ENCODE measurements at regions not wholly inside any gene's neighbourhood (a gene's known extent, or its start where the extent isn't known, plus 50 kb on each side); places are given as distances from the start of the nearest gene placed in this dataset.

DNA sequence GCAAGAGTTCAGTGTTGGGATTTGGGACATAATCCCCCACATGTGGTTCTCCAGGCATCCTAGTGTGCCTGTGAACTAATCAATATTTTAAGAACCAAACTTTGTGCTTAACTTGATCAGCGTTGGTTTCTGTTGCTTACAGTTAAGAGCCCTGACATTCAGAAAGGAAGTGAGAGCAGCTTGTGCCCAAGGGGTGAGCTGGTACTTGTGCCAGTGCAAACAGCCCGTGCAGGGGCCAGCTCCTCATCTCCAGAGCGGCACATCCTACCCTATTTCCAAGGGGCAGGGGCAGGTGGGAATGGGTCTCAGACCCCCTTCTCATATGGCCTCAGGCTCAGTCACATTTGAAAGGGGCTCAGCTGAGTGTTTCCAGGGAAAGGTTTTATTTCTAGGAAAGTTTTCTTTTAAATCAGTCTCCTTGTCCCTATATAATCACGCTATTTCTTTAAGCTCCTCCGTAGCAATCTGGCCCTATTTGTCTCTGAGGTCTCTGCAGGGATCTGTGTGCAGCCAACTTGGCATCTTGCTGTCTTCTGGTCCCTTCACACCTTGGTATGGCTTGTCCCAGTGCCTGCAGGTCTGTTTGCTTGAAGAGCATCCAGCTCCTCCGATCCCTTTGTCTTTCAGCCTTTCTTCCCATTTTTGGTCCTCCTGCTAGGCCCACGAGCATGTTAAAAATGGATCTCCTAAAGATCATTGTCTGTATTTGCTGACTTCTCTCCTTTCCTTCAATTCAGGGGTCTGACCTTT lies 358.9 kb downstream of the HRH4 start:
- no peak for DNase-seq (ENCODE audit: low read depth in 2 of 2, low spot score in 1 of 2)

DNA sequence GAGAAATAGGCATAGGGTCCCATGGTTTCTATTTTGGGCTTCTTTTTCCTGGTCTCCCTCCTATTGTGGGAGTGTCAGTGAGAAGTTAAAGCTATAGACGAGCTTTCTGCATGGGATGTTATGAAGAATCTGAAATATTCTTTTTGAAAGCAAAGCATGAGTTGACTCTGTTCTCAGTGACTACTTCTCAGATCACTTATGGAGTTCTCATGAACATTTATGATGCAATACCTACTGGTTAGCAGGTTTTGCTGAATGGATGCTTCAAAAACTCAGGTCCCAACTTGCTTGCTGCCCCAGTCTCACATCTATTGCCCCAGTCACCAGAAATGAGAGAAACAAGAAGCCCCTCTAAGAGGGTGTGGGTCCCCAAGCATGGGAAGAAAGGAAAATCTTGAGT lies 365.0 kb downstream of the HRH4 start:
- no peak for DNase-seq (ENCODE audit: low read depth in 2 of 2, low spot score in 1 of 2)

DNA sequence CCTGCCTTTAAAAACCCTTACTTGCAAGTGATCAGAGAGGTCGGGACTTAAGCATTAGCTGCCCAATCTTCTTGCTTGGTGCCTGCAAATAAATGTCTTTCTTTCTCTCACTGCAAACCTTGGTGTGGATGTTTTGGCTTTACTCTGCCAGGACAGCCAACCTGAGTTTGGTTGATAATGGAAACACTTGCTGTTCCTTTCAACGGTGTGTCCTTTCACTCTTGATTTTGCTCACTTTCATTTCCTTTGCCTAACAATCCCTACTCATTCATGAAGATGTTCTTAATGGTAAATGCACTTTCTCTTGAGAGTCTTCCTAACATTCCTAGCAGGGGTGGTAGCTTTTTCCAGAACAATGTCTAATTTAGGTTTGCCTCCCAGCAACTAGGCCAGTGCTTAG lies 366.2 kb downstream of the HRH4 start:
- no peak for DNase-seq (ENCODE audit: low read depth in 2 of 2, low spot score in 1 of 2)

DNA sequence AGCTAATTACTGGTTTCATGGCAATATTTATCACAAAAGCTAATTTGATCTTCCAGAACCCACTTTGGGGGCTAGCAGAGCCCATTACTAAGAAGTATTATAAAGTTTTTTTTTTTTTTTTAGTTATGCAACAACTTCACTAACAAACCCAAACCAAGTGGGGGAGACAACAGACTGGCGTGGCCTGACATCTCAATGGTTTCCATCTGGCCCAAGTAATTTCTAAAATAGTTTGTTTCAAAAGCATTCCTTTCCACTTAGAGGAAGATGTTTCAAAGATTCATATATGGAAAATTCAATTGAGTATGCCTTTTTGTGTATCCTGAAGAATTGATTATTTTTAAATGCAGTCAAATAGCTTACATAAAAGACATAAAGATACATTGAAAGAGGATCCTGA lies 367.1 kb downstream of the HRH4 start:
- DNase-seq (ENCODE audit: low read depth in 2 of 2, low spot score in 1 of 2), result no peak

DNA sequence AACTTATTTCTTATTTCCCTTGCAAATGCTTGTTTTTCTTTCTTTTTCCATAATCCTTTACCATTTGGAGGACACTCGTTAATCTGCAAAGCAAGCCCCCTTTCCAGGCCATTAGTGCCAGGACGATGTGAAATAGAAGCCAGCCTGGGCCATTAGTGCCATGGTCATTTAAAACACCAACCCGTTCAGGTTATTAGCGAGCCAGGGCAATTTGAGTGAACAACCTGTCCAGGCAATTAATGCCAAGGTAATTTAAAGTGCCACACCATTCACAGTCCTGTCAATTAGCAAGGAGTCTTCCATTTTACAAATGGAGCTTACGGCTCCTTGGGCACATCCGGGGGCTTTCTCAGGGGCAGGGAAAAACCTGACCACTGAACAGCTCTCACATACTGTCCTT lies 370.6 kb downstream of the HRH4 start:
- DNase-seq (ENCODE audit: low read depth in 2 of 2, low spot score in 1 of 2), result no peak

DNA sequence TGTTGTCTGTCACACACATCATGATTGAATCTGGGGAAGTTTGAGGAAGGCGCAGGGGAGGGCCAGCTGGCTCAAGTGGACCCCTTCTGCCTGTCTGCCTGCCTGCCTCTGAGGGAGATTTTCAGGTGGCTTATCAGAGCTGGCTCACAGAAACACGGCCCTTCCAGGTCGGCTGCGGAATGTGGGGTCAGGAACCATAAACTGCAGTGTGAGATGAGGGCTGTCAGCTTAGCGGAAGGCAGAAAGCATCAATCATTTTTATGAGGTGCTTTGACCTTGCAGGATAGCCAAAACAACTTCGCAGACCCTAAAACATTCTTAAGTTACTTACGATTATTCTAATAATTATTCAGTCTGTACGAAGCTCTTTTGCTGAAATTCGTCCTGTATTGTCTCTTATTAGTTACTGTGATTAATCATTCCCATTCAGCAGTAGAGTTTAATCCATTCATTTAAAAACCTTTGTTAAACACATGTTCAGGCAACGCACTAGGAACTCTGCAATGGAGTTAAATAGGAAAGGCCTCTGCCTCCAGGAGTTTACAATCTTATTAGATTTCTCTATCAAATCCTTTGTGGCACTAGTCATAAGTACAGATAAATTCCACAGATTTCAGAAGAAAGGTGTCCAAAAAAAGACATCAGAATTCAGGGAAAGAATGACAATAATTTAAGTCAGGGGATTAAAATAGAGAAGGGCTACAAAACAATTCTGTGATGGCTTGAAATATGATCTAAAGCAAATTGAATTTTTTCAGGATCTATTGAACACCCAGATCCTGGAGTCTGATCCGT lies 371.6 kb downstream of the HRH4 start:
- no peak for DNase-seq (ENCODE audit: low read depth in 2 of 2, low spot score in 1 of 2)

DNA sequence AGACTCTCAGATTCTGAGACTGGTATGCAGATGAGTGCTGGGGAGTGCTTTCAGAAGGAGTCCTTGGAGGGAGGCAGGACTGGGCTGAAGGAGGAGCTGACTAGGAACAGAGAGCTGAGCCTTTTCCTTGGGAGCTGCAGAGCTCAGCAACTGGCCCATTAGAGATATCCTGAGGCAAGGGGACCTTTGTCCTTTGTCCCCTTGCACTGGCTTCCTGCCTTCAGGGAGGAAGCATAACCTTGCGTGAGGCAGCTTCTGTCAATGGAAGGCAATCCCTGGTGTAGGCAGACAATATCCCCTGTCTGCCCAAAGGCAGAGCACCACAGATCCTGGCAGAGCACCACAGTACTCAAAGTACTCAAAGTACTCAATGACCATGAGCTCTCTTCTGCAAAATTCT lies 375.3 kb downstream of the HRH4 start:
- DNase-seq (ENCODE audit: low read depth in 2 of 2, low spot score in 1 of 2), result no peak

DNA sequence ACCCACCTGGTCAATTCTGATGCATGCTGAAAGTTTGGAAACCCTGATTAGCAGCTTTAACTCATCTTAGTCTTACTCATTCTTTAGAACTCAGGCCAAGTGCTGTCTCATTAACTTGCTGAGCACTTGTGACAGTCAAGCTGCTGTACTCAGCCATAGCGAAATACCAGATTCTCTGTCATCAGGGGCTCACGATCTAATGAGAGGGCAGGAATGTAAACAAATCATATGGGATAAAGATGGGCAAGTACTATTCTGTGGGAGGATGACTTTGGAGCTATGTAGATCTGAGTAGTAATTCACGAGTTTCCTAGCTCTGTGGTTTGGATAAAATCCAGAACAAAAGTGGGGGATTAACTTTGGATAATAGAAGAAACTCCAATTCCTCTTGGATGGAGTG lies 376.6 kb downstream of the HRH4 start:
- no peak for DNase-seq (ENCODE audit: low read depth in 2 of 2, low spot score in 1 of 2)

DNA sequence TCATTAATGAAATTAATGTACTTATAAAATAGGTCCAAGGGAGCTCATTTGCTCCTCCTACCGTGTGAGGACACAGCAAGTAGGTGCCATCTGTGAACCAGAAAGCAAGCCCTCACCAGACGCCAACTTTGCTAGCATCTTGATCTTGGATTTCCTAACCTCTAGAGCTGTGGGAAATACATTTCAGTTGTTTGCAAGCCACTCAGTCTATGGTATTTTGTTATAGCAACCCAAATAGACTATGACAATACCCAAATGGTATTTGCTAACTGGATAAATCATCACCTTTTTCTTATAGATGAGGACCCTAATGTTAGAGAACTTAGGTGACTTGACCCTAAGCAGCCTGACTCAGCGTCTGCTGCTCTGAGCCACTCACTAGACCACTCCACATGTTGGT lies 379.6 kb downstream of the HRH4 start:
- no peak for DNase-seq (ENCODE audit: low read depth in 2 of 2, low spot score in 1 of 2)

DNA sequence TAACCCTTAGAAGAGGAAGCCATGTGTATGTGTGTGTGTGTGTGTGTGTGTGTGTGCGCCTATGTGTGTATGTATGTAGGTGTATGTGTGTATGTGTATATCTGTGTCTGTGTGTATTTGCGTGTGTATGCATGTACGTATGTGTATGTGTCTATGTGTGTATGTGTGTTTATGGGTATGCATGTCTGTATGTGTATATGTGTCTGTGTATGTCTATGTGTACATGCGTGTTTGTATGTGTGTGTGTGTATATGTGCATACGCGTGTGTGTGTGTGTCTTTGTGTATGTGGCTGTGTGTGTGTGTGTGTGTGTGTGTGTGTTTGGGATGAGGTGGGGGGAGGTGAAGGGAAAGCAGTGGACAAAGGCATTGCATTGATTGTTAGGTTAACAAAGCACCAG lies 380.2 kb downstream of the HRH4 start:
- DNase-seq (ENCODE audit: low read depth in 2 of 2, low spot score in 1 of 2), result no peak

DNA sequence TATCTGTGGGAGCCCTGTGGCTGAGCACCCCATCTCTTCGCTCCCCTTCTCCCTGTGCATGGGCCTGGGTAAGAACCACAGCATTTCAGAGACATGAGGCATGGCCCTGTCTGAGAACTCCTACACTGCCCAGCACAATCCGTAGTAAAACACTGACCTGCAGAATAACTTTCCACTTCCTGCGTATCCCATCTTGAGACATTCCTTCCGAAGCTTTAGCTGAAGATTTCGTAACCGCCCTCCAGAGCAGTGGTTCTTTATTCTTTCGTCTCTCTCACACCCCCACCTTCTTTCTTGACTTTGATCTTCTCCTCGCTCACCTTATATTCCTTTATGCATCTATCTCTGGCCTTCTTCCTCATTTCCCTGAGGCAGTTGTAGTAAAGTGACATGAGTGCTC lies 381.1 kb downstream of the HRH4 start:
- no peak for DNase-seq (ENCODE audit: low read depth in 2 of 2, low spot score in 1 of 2)

DNA sequence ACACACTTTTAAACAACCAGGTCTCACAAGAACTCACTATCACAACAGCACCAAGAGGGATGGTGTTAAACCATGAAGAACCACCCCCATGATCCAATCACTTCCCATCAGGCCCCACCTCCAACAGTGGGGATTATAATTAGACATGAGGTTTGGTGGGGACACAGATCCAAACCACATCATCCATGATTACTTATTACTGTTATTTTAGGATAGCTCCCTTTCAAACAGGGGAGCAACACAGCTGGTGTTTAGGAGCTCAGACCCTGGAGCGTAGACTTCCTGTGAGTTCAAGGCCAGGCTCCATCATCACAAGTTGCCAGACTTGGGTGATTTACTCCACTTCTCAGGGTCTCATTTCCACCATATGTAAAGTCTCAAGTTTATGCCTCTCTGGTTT lies 382.7 kb downstream of the HRH4 start:
- no peak for DNase-seq (ENCODE audit: low read depth in 2 of 2, low spot score in 1 of 2)

DNA sequence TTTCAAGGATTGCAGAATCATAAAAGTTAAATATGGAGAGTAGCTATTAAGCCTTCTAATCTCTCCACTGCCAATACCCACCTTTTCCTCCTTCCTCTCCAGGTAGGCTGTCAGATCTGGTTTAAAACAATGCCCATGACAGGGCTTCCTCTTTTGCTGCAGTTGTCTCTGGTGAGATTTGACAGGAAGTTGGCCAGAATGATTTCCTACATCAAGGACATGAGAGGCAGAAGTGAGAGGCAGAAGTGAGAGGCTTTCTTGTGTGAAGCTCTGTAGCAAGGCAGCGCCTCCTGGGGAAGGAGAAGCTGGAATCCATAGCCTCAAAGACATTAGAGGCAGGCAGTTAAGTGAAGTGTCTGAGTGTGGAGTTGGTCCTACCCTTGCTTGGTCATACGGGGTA lies 385.7 kb downstream of the HRH4 start:
- DNase-seq (ENCODE audit: low read depth in 2 of 2, low spot score in 1 of 2), result no peak

DNA sequence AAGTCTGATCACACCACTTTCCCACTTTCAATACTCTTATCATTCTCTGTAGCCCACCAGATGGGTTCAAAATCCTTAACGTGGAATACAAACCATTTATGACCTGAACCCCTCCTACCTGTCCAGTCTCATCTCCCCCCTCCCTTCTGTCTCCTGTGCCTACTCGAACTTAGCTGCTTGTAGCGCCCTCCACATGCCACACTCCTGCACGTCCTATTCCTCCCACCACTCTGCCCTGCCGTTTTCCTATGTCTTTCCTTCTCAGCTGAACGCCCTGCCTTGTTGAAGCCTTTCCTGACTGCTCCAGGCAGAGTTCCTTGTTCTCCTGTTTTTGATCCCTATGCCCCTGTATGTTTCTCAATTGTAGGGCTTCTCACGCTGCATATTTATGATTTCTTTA lies 390.1 kb downstream of the HRH4 start:
- no peak for DNase-seq (ENCODE audit: low read depth in 2 of 2, low spot score in 1 of 2)

DNA sequence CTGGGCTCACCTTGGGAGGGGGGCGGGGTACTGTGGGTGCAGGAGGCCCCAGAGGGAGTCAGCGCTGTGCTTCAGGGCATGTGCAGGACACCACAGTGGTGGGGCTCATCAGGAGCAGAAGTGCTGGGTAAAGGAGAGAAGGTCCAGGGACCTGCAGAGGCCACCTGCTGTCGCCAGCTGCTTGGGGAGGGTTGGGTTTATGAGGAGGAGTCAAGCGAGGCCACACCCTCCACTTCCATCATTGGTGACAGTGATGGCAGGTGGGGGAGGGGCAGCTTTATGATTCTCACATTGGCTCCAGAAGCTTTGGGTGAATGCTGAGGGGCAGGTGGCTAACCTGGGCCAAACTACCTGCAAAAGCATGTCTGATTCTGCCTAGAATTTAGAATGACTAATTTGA lies 392.6 kb downstream of the HRH4 start:
- DNase-seq (ENCODE audit: low read depth in 2 of 2, low spot score in 1 of 2), result no peak

DNA sequence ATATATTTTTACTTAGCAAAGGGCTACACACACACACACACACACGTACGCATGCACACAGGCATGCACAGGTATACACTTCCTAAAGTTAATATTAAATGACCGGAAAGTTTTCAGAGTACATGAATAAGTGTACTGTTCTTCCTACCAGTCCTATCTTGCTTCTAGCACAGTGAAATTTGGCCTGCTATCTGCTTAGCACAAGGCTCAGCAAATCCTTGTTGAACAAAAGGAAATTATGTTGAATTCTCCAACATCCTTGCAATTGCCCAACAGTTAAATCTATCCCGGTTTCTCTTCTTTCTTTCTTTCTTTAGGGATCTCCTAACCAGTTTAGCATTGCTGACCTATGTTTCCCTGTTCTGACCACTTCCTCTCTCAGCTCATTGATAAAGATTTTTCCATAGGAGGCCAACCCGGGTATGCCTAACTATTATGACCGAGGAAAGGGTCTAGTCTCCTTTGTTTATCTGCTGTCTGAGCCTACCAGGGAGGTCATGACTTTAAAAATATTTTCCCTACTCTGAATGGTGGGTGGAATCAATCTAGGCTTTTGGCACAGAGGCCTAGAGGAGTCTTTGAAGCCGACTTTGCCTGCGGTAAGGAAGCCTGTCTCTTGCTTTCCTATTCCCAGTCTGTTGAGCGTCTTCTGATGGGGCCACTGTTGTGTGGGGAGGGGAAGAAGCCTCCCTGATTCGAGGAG lies 400.7 kb downstream of the HRH4 start:
- no peak for DNase-seq (ENCODE audit: low read depth in 2 of 2, low spot score in 1 of 2)

DNA sequence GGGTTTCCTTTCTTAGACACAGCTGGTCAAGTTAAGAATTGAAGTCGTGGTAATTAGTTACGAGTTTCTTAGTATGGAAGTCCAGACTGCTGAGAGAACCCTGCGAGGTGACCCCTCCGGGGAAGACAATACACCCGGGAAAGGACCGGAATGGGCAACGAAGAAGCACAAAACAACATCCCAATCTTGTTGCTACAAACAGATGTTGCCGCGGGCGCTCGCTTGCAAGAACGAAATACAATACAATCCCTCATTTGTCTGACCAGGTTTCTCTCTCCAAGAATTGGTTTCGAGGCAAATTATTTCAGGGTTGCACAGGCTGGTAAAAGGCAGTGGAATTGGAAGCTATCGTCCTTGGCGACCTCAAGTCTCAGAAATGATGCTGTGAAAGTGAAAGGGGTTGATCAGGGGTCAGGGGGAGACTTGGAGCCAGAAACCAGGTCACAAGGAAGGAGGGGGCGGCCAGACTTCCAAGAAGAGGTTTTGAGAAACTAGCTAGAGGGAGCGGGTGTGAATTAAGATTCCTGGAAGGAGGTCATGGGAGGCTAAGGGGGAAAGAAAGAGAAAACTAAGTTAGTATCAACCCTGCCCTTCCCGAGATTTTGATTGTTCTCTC lies 401.9 kb downstream of the HRH4 start:
- DNase-seq (ENCODE audit: low read depth in 2 of 2, low spot score in 1 of 2), result no peak

DNA sequence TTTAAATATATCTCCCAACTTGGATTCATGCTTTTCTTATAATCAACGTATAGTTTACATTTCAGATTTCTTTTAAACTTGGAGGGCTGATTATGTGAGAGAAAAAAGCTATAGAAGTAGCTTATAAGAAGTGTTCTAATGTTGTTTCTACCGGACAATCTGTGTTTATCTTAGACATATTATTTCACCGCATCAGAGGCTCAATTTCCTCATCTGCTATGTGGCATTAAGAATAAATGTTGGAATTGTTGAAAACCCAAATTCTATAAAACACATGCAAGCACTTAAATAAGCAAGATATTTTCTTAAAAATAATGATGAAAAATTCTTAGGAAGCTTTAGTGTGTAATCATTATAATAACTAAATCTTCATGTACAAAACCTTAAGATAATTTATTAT lies 407.9 kb downstream of the HRH4 start:
- DNase-seq (ENCODE audit: low read depth in 2 of 2, low spot score in 1 of 2), result no peak

DNA sequence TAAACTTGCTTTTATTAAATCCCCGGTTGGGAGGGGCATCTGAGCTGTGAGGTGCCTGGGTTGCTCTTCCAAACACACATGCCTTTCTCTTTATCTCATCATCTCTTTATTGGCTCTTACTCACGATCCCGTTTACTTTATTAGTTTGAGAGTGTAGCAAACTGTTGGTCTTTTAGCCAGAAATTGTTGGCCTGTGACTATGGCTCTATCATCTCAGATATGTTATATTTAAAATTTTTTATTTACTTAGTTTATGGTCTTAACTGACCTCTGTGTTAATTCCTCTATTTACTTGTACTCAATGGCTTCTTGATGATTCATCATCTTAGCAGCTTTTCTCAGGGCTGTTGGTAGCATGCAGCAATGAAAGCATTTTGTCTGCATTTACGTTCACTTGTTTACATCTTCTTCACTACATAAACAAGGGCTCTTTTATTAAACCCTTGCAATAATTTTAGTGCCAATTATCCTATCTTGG lies 408.4 kb downstream of the HRH4 start:
- no peak for DNase-seq (ENCODE audit: low read depth in 2 of 2, low spot score in 1 of 2)

DNA sequence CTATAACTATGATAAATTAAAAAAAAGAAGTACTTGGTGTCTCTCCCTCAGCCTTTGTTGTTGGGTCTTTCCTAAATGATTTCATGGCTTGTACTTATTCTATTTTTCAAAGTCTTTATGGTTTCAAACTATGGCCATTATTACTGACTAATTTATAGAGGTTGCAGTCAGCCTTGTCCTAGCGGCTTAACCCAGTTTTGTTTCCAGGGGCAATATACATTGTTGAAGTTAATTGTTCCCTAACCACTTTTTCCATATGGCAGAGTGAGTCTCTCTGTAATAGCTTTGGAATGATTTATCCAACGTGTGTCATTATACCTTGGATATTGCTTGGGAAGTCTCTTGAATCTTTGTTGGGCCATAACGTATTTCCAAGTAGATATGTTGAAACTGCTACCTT lies 408.8 kb downstream of the HRH4 start:
- no peak for DNase-seq (ENCODE audit: low read depth in 2 of 2, low spot score in 1 of 2)

DNA sequence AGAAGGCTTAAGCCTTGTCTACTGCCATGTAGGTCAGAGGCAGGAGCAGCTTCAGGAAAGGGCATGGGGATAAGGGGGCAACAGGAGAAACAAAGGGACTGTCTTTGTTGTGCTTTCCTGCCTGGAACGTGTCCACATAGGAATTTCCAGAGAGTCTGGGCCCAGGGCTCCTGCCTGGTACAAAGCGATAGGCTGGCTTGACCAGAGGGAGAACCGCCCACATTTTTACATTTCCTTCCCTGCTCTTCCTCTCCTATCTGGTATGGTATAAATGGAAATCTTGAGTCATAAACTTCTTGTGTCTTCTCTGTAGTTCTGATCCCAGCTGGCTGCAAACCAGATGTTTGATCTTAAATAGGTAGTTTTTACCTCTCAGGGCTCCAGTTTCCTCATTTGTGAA lies 414.8 kb downstream of the HRH4 start:
- DNase-seq (ENCODE audit: low read depth in 2 of 2, low spot score in 1 of 2), result no peak

DNA sequence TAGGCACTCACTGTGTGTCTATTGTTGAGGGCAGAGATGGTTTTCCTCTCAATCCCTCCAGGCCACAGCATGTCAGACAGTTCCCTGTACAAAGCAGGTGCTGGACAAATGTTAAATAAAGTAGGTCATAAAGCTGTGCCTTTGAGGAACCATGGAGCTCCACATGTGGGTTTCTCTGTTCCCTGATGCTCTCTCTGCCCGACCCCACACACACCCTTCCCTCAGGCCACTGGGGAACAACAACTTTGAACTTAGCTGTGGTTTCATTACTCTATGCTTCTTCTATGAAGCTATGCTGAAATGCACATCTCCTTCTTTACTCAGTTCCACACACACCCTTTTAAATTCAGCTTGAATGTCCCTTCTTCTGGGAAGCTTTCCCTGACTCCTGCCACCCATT lies 415.3 kb downstream of the HRH4 start:
- DNase-seq (ENCODE audit: low read depth in 2 of 2, low spot score in 1 of 2), result no peak

All from stimulated activated CD8-positive, alpha-beta memory T cell treated with anti-CD3 and anti-CD28 coated beads, Interleukin-4, amount 100 ng/mL, for 1 hour (primary cell).